Sigmoid colon (tissue), 6 donors: ENCODE measurements at regions not wholly inside any gene's neighbourhood (a gene's known extent, or its start where the extent isn't known, plus 50 kb on each side); places are given as distances from the start of the nearest gene placed in this dataset.

Experiments
- DNase-seq: peaks from one replicate; pipeline ENCODE4 v3.0.0-alpha.2; 2019
- H3K27ac ChIP-seq, 4 donors: fragments of 200-600 bp; sonication (generic); one replicate each; pipeline ENCODE4 v1.5.1; 2016 to 2019; ENCODE audit warnings: mild to moderate bottlenecking in 1 of 4
- H3K27me3 ChIP-seq, 3 donors: fragments of 200-600 bp; sonication (generic); one replicate each; pipeline ENCODE4 v1.5.1; 2019; ENCODE audit warnings: mild to moderate bottlenecking in 1 of 3
- H3K36me3 ChIP-seq, 4 donors: fragments of 200-600 bp; sonication (generic); one replicate each; pipeline ENCODE4 v1.5.1; 2016 to 2019
- H3K4me1 ChIP-seq, 4 donors: fragments of 200-600 bp; sonication (generic); one replicate each; pipeline ENCODE4 v1.5.1; 2017 to 2019
- H3K4me3 ChIP-seq, 4 donors: fragments of 200-600 bp; sonication (generic); one replicate each; pipeline ENCODE4 v1.5.1; 2017 to 2019; ENCODE audit warnings: mild to moderate bottlenecking in 2 of 4, moderate library complexity in 1 of 4
- H3K9me3 ChIP-seq, 4 donors: fragments of 200-600 bp in 3 of 4; sonication (generic) in 3 of 4; one replicate each; pipeline versions ENCODE4 v1.5.1 to v1.6.1; 2013 to 2019
- EP300 ChIP-seq, 4 donors: sonication (generic); formaldehyde crosslinking; IDR thresholded peaks; one replicate each; pipeline ENCODE4 v1.6.1; 2017; ENCODE audit warnings: antibody characterized with exemption in 4 of 4
- POLR2A ChIP-seq, 2 donors: fragments of 450-650 bp; IDR thresholded peaks; one replicate each; pipeline ENCODE4 v1.6.1; 2016; ENCODE audit warnings: antibody characterized with exemption in 2 of 2, mild to moderate bottlenecking in 2 of 2, moderate library complexity in 2 of 2
- POLR2AphosphoS5 ChIP-seq, 4 donors: sonication (generic); formaldehyde crosslinking; IDR thresholded peaks; one replicate each; pipeline ENCODE4 v1.6.1; 2017; ENCODE audit warnings: antibody characterized with exemption in 4 of 4
- WGBS, 2 donors: extraction: QIAGEN DNeasy Blood & Tissue Kit; methylation state at CpG; one replicate each; pipeline ENCODE4 v1.1.7; 2013; 5-methylcytosine and 5-hydroxymethylcytosine counted together
- intact Hi-C: fragments of 100-400 bp; cut with DNase I; formaldehyde crosslinking; loops from one replicate; pipeline ENCODE4 v1.15.1; 2023
- TF ChIP-seq, protein P1 (sequence below), 4 experiments: fragments of 450-650 bp in 3 of 4; fragments of 200-600 bp in 1 of 4; IDR thresholded peaks; one replicate each; pipeline ENCODE4 v1.5.1; 2016 to 2019; ENCODE audit warnings: antibody characterized with exemption in 4 of 4, mild to moderate bottlenecking in 3 of 4, moderate library complexity in 2 of 4
- donor health status: healthy with polysubstance abuse.
- donor health status: healthy.

DNA sequence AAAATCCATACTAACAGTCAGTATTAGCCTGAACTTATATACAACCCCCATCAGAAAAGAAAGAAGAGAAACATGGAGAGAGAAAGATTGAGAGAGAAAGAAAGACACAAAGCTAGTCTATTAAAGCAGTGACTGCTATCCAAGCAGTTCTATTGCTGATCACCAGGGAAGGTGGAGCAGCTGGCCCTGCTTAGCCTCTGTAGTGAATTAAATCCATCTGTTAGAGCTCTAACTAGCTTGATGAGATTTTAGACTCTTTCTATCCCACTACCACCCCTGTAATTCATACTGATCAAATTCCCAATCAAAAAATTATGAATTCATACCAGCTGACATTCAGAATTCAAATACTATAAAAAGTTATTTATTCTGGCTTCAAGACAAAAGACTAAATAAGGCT is 486.0 kb upstream of the LRRN3 start:
- TF ChIP-seq POLR2A (IDR thresholded peaks at IDR 0.05) = no peak
- TF ChIP-seq POLR2AphosphoS5 (IDR thresholded peaks at IDR 0.05) = no peak
- no peak for TF ChIP-seq EP300 (IDR thresholded peaks at IDR 0.05)
- TF ChIP-seq, protein P1, sequence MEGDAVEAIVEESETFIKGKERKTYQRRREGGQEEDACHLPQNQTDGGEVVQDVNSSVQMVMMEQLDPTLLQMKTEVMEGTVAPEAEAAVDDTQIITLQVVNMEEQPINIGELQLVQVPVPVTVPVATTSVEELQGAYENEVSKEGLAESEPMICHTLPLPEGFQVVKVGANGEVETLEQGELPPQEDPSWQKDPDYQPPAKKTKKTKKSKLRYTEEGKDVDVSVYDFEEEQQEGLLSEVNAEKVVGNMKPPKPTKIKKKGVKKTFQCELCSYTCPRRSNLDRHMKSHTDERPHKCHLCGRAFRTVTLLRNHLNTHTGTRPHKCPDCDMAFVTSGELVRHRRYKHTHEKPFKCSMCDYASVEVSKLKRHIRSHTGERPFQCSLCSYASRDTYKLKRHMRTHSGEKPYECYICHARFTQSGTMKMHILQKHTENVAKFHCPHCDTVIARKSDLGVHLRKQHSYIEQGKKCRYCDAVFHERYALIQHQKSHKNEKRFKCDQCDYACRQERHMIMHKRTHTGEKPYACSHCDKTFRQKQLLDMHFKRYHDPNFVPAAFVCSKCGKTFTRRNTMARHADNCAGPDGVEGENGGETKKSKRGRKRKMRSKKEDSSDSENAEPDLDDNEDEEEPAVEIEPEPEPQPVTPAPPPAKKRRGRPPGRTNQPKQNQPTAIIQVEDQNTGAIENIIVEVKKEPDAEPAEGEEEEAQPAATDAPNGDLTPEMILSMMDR (IDR thresholded peaks at IDR 0.05) = no peak
- Histone ChIP-seq H3K36me3 (no peaks in the 10 kb centered on the region), H3K4me1 (no peaks in the 10 kb centered on the region), H3K9me3 (no peaks in the 10 kb centered on the region), H3K4me3 (no peak overlapping the region), H3K27me3 (no peaks in the 10 kb centered on the region), H3K27ac (no peak overlapping the region)
- intact Hi-C loops = no loop called here
- no peak for DNase-seq

DNA sequence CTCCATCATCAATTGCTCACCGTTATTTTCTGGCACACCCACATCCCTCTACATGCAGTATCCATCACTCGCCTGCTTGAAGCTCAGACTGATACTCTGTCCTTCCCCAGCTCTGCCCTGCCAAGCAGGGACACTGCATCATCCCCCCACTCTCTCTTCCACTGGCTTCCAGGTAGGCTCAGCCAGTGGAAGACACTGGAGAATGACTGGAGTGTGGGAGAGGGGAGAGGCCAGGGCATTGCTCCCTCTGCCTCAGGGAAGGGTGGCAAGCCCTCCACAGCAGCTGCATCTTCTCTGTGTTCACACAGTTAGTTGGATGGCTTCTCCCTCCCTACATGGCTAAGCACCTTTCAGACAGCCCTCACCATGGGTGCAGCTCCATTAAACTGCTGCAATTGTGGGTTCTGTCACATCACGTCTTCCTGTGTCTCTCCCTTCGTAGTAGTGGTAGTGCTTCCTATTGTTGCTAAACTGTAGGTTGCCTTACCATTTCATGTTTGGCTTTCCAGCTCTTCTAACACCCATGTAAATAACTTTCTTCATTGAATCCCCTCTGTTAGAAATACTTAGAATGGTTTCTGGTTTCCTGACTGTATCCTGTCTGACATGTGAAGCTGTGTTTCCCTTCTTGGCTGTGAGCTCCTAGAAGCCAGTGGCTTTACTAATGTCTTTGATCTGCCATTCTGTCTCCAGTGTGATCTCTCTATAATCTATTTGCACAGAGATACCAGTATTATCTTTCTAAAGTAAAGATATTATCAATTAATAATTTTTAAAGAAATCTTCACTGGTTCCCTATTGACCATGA is 483.7 kb upstream of the LRRN3 start:
- Histone ChIP-seq H3K36me3 (no peaks in the 10 kb centered on the region), H3K4me1 (no peaks in the 10 kb centered on the region), H3K9me3 (no peaks in the 10 kb centered on the region), H3K27me3 (no peaks in the 10 kb centered on the region), H3K27ac (no peak overlapping the region), H3K4me3 (no peak overlapping the region)
- WGBS, 2 donors = 71 to 89% methylated on average over 4 of the region's 4 CpGs
- intact Hi-C loops = no loop called here
- TF ChIP-seq POLR2AphosphoS5 (IDR thresholded peaks at IDR 0.05) = no peak
- no peak for DNase-seq

DNA sequence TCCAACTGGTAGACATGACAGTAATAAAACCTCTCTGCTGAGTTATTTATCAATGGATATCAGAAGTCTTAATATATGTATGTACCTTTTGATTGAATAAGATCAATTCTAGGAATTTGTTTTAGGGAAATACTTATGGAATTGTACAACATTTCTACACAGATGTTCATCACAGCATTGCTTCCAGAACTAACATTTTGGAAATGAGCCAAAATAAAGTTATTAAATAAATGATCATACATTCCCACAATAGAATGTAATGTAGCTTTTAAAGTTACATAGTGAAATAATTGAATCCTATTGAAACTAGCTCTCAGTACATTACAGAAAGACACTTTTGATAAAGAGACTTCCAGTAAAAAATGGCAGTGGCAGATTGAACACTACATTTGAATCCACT is 481.6 kb upstream of the LRRN3 start:
- no peaks in the 10 kb centered on the region for H3K9me3 ChIP-seq
- no peak overlapping the region for H3K4me3 ChIP-seq
- DNase-seq = no peak
- no peak overlapping the region for H3K27ac ChIP-seq
- H3K4me1 ChIP-seq = no peaks in the 10 kb centered on the region
- TF ChIP-seq EP300 (IDR thresholded peaks at IDR 0.05) = no peak
- no peak for TF ChIP-seq POLR2AphosphoS5 (IDR thresholded peaks at IDR 0.05)
- TF ChIP-seq, protein P1 (IDR thresholded peaks at IDR 0.05) = no peak
- no peak for TF ChIP-seq POLR2A (IDR thresholded peaks at IDR 0.05)
- no peaks in the 10 kb centered on the region for H3K27me3 ChIP-seq
- intact Hi-C loops = no loop called here
- no peaks in the 10 kb centered on the region for H3K36me3 ChIP-seq

DNA sequence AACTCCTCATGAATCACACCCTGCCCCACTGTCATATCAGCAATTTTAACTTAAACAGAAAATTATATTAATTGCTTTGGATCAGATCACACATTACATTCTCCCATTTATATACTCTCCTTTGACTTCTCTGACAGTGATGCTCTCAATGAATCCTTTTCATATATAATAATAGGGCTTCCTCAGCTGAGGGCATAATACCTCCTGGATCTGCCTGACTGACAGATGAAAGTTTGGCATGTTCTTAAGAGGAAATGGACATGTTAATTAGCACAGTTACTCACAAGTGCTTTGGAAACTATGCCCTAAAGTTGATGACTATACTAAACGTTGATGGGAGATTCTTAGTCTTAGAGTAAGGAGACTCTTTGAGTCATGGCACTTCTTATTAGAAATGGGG is 478.2 kb upstream of the LRRN3 start:
- H3K27ac ChIP-seq = no peak overlapping the region
- intact Hi-C loops = no loop called here
- H3K4me3 ChIP-seq = no peak overlapping the region
- TF ChIP-seq EP300 (IDR thresholded peaks at IDR 0.05) = no peak
- no peak for TF ChIP-seq POLR2AphosphoS5 (IDR thresholded peaks at IDR 0.05)
- TF ChIP-seq, protein P1 (IDR thresholded peaks at IDR 0.05) = no peak
- TF ChIP-seq POLR2A (IDR thresholded peaks at IDR 0.05) = no peak
- no peaks in the 10 kb centered on the region for H3K4me1 ChIP-seq
- 32 to 51% methylated on average over 1 of the region's 1 CpG for WGBS, 2 donors
- H3K9me3 ChIP-seq = no peaks in the 10 kb centered on the region
- no peak for DNase-seq
- no peaks in the 10 kb centered on the region for H3K36me3 ChIP-seq
- H3K27me3 ChIP-seq = no peaks in the 10 kb centered on the region
